Endothelial cell of umbilical vein (primary cell): ENCODE measurements at regions not wholly inside any gene's neighbourhood (a gene's known extent, or its start where the extent isn't known, plus 50 kb on each side); places are given as distances from the start of the nearest gene placed in this dataset.

Experiments
- EZH2 ChIP-seq: IDR thresholded peaks from 2 replicates; pipeline ENCODE4 v1.6.1; 2012; ENCODE audit warnings: borderline replicate concordance, low read depth, mild to moderate bottlenecking, moderate library complexity, low read length, inconsistent platforms; ENCODE audit not compliant: severe bottlenecking
- FOS ChIP-seq: IDR thresholded peaks from 2 replicates; pipeline ENCODE4 v1.6.1; 2011; ENCODE audit warnings: mild to moderate bottlenecking, low read length, moderate library complexity, borderline replicate concordance; ENCODE audit not compliant: insufficient read depth
- POLR2AphosphoS5 ChIP-seq: IDR thresholded peaks from 2 replicates; pipeline ENCODE4 v1.6.1; 2012; ENCODE audit warnings: low read depth, mild to moderate bottlenecking, control low read depth, low read length, moderate library complexity; ENCODE audit not compliant: insufficient read depth

DNA sequence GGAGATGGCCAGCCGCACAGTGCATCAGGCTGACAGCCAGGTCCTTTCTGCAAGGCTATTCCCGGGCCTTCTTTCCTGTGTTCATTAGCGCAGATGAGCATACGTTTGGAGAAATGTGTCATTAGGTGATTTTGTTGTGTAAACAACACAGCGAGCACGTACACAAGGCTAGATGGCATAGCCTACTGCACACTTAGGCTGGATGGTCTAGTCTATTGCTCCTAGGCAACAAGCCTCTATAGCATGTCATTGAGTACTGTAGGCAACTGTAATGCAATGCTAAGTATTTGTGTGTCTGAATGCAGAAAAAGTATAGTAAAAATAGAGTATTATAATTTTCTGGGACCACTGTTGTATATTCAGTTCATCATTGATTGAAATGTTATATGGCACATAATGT, 50.9 kb upstream of the PHLPP1 start:
- no peak for TF ChIP-seq POLR2AphosphoS5
- no peak for TF ChIP-seq EZH2
- no peak for TF ChIP-seq FOS
